GM18519 (cell line): ENCODE measurements at regions not wholly inside any gene's neighbourhood (a gene's known extent, or its start where the extent isn't known, plus 50 kb on each side); places are given as distances from the start of the nearest gene placed in this dataset.

ENCODE experiments used
- ATAC-seq: cut with Tn5 transposase; IDR thresholded peaks from one replicate; pipeline ENCODE4 v1.9.1; 2021; ENCODE audit warnings: mild to moderate bottlenecking, moderate library complexity; ENCODE audit not compliant: unreplicated experiment, low FRiP score

GRCh38 chr10:29925771-29926692, 133.4 kb downstream of the JCAD start:
- no peak for ATAC-seq

GRCh38 chr10:29924436-29924835, 134.9 kb downstream of the JCAD start:
- no peak for ATAC-seq

GRCh38 chr10:29923416-29923965, 135.9 kb downstream of the JCAD start:
- no peak for ATAC-seq

- ATAC-seq: no peak
These were observed 136.5 kb downstream of the JCAD start for GRCh38 chr10:29922892-29923291.

GRCh38 chr10:29922226-29922625, 137.2 kb downstream of the JCAD start:
- no peak for ATAC-seq

GRCh38 chr10:29921071-29921446, 138.3 kb downstream of the JCAD start:
- no peak for ATAC-seq

GRCh38 chr10:29920408-29921070, 138.8 kb downstream of the JCAD start:
- ATAC-seq: no peak

GRCh38 chr10:29918623-29919400, 140.6 kb downstream of the JCAD start:
- ATAC-seq: no peak

GRCh38 chr10:29917311-29917710, 142.1 kb downstream of the JCAD start:
- no peak for ATAC-seq

GRCh38 chr10:29916669-29917068, 142.7 kb downstream of the JCAD start:
- no peak for ATAC-seq

- ATAC-seq: no peak
These were observed 144.2 kb downstream of the JCAD start for GRCh38 chr10:29914986-29915785.

GRCh38 chr10:29908962-29909361, 150.4 kb downstream of the JCAD start:
- no peak for ATAC-seq

- ATAC-seq: no peak
These were observed 158.5 kb downstream of the JCAD start for GRCh38 chr10:29900865-29901264.

GRCh38 chr10:29897999-29898716, 161.2 kb downstream of the JCAD start:
- ATAC-seq: no peak

GRCh38 chr10:29897430-29897829, 162.0 kb downstream of the JCAD start:
- ATAC-seq: no peak

GRCh38 chr10:29896053-29896452, 163.3 kb downstream of the JCAD start:
- no peak for ATAC-seq

GRCh38 chr10:29895456-29895855, 163.9 kb downstream of the JCAD start:
- ATAC-seq: no peak

GRCh38 chr10:29888321-29888720, 171.1 kb downstream of the JCAD start:
- ATAC-seq: no peak

GRCh38 chr10:29886299-29886698, 173.1 kb downstream of the JCAD start:
- ATAC-seq: no peak
